ENCODE measurements at regions not wholly inside any gene's neighbourhood (a gene's known extent, or its start where the extent isn't known, plus 50 kb on each side); places are given as distances from the start of the nearest gene placed in this dataset.
"Not testable (repeated sequence)": the region's sequence is repeated elsewhere in the genome, so short reads cannot be mapped to it uniquely, and the experiment has no call there.

GRCh38 chr3:193800138-193801043, 207.4 kb downstream of the OPA1 start:
- in situ Hi-C loops (cut with MboI; ENCODE audit: low sequenced_read_pairs): no loop called here

GRCh38 chr3:193801097-193801496, 208.1 kb downstream of the OPA1 start:
- in situ Hi-C loops (cut with MboI; ENCODE audit: low sequenced_read_pairs): no loop called here

GRCh38 chr3:193803288-193803687, 210.3 kb downstream of the OPA1 start:
- in situ Hi-C loops (cut with MboI; ENCODE audit: low sequenced_read_pairs): no loop called here

GRCh38 chr3:193805448-193805847, 212.4 kb downstream of the OPA1 start:
- in situ Hi-C loops (cut with MboI; ENCODE audit: low sequenced_read_pairs): no loop called here

GRCh38 chr3:193808317-193808716, 215.3 kb downstream of the OPA1 start:
- in situ Hi-C loops (cut with MboI; ENCODE audit: low sequenced_read_pairs): no loop called here

GRCh38 chr3:193809106-193809505, 216.1 kb downstream of the OPA1 start:
- in situ Hi-C loops (cut with MboI; ENCODE audit: low sequenced_read_pairs): no loop called here

- in situ Hi-C loops (cut with MboI; ENCODE audit: low sequenced_read_pairs): no loop called here
These were observed 219.2 kb downstream of the OPA1 start for GRCh38 chr3:193812078-193812725.

- in situ Hi-C loops (cut with MboI; ENCODE audit: low sequenced_read_pairs): no loop called here
These were observed 219.9 kb downstream of the OPA1 start for GRCh38 chr3:193812791-193813500.

GRCh38 chr3:193813501-193813830, 220.5 kb downstream of the OPA1 start:
- in situ Hi-C loops (cut with MboI; ENCODE audit: low sequenced_read_pairs): no loop called here

- in situ Hi-C loops (cut with MboI; ENCODE audit: low sequenced_read_pairs): no loop called here
These were observed 221.3 kb downstream of the OPA1 start for GRCh38 chr3:193814166-193814892.

GRCh38 chr3:193815246-193816027, 222.4 kb downstream of the OPA1 start:
- in situ Hi-C loops (cut with MboI; ENCODE audit: low sequenced_read_pairs): no loop called here

GRCh38 chr3:193816028-193816395, 223.0 kb downstream of the OPA1 start:
- in situ Hi-C loops (cut with MboI; ENCODE audit: low sequenced_read_pairs): no loop called here

GRCh38 chr3:193816656-193817311, 223.8 kb downstream of the OPA1 start:
- in situ Hi-C loops (cut with MboI; ENCODE audit: low sequenced_read_pairs): no loop called here

GRCh38 chr3:193819117-193820010, 226.4 kb downstream of the OPA1 start:
- in situ Hi-C loops (cut with MboI; ENCODE audit: low sequenced_read_pairs): no loop called here

GRCh38 chr3:193821151-193821668, 228.2 kb downstream of the OPA1 start:
- in situ Hi-C loops (cut with MboI; ENCODE audit: low sequenced_read_pairs): no loop called here

GRCh38 chr3:193822492-193823212, 229.6 kb downstream of the OPA1 start:
- in situ Hi-C loops (cut with MboI; ENCODE audit: low sequenced_read_pairs): no loop called here

- in situ Hi-C loops (cut with MboI; ENCODE audit: low sequenced_read_pairs): not testable (repeated sequence)
These were observed 230.2 kb downstream of the OPA1 start for GRCh38 chr3:193823213-193823605.

- in situ Hi-C loops (cut with MboI; ENCODE audit: low sequenced_read_pairs): no loop called here
These were observed 231.4 kb downstream of the OPA1 start for GRCh38 chr3:193824365-193824764.
